ENCODE measurements at regions not wholly inside any gene's neighbourhood (a gene's known extent, or its start where the extent isn't known, plus 50 kb on each side); places are given as distances from the start of the nearest gene placed in this dataset.
"Not testable (repeated sequence)": the region's sequence is repeated elsewhere in the genome, so short reads cannot be mapped to it uniquely, and the experiment has no call there.

DNA sequence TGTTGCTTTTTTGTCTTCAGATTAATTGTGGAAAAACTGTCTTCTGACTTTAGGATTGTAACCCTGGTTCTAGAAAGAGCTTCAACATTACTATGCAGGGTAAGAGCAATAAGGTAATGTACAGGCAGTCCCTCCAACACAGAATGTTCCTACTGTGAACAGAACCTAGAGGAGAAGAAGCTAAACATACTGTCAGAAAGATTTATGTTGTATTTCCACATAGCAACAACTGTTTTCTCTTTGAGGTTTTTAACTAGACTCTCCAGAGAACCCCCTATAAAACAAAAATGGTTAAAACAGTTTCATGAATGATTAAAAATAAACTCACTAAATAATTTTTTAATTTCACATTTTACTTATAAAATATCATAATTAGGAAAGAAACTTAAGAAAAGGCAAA lies 64.3 kb upstream of the NAA35 start:
- no peaks in the 10 kb centered on the region for H3K36me3 ChIP-seq (ENCODE audit: control insufficient read depth, insufficient read depth, low read length)
- TF ChIP-seq CTCF (IDR thresholded peaks at IDR 0.05; ENCODE audit: insufficient read depth, low read length, poor library complexity, severe bottlenecking) = no peak
- no peaks in the 10 kb centered on the region for H3K27me3 ChIP-seq (ENCODE audit: control insufficient read depth, insufficient read depth, low read length)
- H3K4me3 ChIP-seq (ENCODE audit: low read depth, low read length) = no peak overlapping the region
- no peak for DNase-seq (ENCODE audit: low read depth)

- not testable (repeated sequence) for H3K4me3 ChIP-seq (ENCODE audit: low read depth, low read length); DNase-seq (ENCODE audit: low read depth); H3K27me3 ChIP-seq (ENCODE audit: control insufficient read depth, insufficient read depth, low read length); H3K36me3 ChIP-seq (ENCODE audit: control insufficient read depth, insufficient read depth, low read length)
Observed at GRCh38 chr9:85878872-85879597, 61.9 kb upstream of the NAA35 start.

GRCh38 chr9:85880507-85880906 lies 60.4 kb upstream of the NAA35 start:
- not testable (repeated sequence) for H3K4me3 ChIP-seq (ENCODE audit: low read depth, low read length); DNase-seq (ENCODE audit: low read depth); H3K36me3 ChIP-seq (ENCODE audit: control insufficient read depth, insufficient read depth, low read length)

DNA sequence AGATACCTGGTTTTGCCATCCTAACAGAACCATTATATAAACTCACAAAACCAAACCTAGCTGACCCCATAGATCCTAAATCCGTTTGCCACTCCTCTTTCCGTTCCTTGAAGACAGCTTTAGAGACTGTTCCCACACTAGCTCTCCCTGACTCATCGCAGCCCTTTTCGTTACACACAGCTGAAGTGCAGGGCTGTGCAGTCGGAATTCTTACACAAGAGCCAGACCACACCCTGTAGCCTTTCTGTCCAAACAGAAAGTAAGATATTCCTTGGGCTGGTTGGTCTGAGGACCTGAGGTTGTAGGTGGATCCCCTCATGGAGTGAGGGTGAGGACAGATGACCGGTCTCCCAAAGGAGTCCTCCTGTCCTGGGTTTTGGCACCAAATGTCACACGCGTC lies 56.7 kb upstream of the NAA35 start:
- no peak overlapping the region for H3K4me3 ChIP-seq (ENCODE audit: low read depth, low read length)
- DNase-seq (ENCODE audit: low read depth) = no peak
- TF ChIP-seq CTCF (IDR thresholded peaks at IDR 0.05; ENCODE audit: insufficient read depth, low read length, poor library complexity, severe bottlenecking) = no peak
- no peaks in the 10 kb centered on the region for H3K36me3 ChIP-seq (ENCODE audit: control insufficient read depth, insufficient read depth, low read length)
- H3K27me3 ChIP-seq (ENCODE audit: control insufficient read depth, insufficient read depth, low read length) = no peaks in the 10 kb centered on the region

More at GRCh38 chr9:85880507-85880906, 60.4 kb upstream of the NAA35 start:
- H3K27me3 ChIP-seq (ENCODE audit: control insufficient read depth, insufficient read depth, low read length) = not testable (repeated sequence)

- DNase-seq (ENCODE audit: low read depth) = no peak
- Histone ChIP-seq H3K27me3 (ENCODE audit: control insufficient read depth, insufficient read depth, low read length) (no peaks in the 10 kb centered on the region), H3K36me3 (ENCODE audit: control insufficient read depth, insufficient read depth, low read length) (no peaks in the 10 kb centered on the region), H3K4me3 (ENCODE audit: low read depth, low read length) (no peak overlapping the region)
- TF ChIP-seq CTCF (IDR thresholded peaks at IDR 0.05; ENCODE audit: insufficient read depth, low read length, poor library complexity, severe bottlenecking) = no peak
Observed at GRCh38 chr9:85890962-85891361, 50.0 kb upstream of the NAA35 start.

Measured in kidney epithelial cell (primary cell).